PC-3 (cell line): ENCODE measurements at regions not wholly inside any gene's neighbourhood (a gene's known extent, or its start where the extent isn't known, plus 50 kb on each side); places are given as distances from the start of the nearest gene placed in this dataset.
"Not testable (repeated sequence)": the region's sequence is repeated elsewhere in the genome, so short reads cannot be mapped to it uniquely, and the experiment has no call there.

Experiments
- ATAC-seq: fragments of 200-7000 bp; cut with Tn5 transposase; 2 replicates; pipeline ENCODE4 v1.9.1; 2020; ENCODE audit warnings: mild to moderate bottlenecking, moderate library complexity
- BruUV-seq: library from RNA; stranded (reverse); fragments of 400-500 nt; replicated peaks from 2 replicates; lab custom pipeline; 2021; lab: Mats Ljungman, UMichigan
- CTCF ChIA-PET: fragments of 300-600 bp; sonication (Branson Sonifier 250); formaldehyde crosslinking; loops from one replicate; lab custom pipeline; 2022; ENCODE audit warnings: antibody characterized with exemption; lab: Charles Lee
- POLR2A ChIA-PET: fragments of 300-600 bp; sonication (Branson Sonifier 250); formaldehyde crosslinking; loops from one replicate; lab custom pipeline; 2022; ENCODE audit warnings: antibody characterized with exemption; ENCODE audit not compliant: unreplicated experiment; lab: Charles Lee
- DNase-seq: peaks from one replicate; pipeline ENCODE4 v3.0.0-alpha.2; 2015
- H2AFZ ChIP-seq: fragments of 300-600 bp; sonication (generic); 2 replicates; pipeline ENCODE4 v1.6.0; 2016; ENCODE audit warnings: antibody characterized with exemption, low read length
- H3F3A ChIP-seq: fragments of 300-600 bp; sonication (generic); one replicate; pipeline ENCODE4 v1.6.0; 2017; ENCODE audit warnings: antibody characterized with exemption, low read length, control low read depth, mild to moderate bottlenecking; ENCODE audit not compliant: unreplicated experiment
- H3K27ac ChIP-seq: fragments of 300-600 bp; sonication (generic); 2 replicates; pipeline ENCODE4 v1.5.1; 2016; ENCODE audit warnings: mild to moderate bottlenecking, low read length
- H3K27me3 ChIP-seq: fragments of 300-600 bp; sonication (generic); 2 replicates; pipeline ENCODE4 v1.6.1; 2016; ENCODE audit warnings: low read length, mixed read lengths
- H3K36me3 ChIP-seq: fragments of 300-600 bp; sonication (generic); 2 replicates; pipeline ENCODE4 v1.6.1; 2016; ENCODE audit warnings: low read depth, mixed run types, low read length, mixed read lengths
- H3K4me1 ChIP-seq: fragments of 300-600 bp; sonication (generic); 2 replicates; pipeline ENCODE4 v1.5.1; 2016; ENCODE audit warnings: low read length; ENCODE audit not compliant: insufficient read depth
- H3K4me2 ChIP-seq: fragments of 300-600 bp; sonication (generic); 2 replicates; pipeline ENCODE4 v1.6.0; 2016; ENCODE audit warnings: low read length
- H3K4me3 ChIP-seq: fragments of 300-600 bp; sonication (generic); 2 replicates; pipeline ENCODE4 v1.5.1; 2016; ENCODE audit warnings: mild to moderate bottlenecking, low read length, mixed read lengths
- H3K79me2 ChIP-seq: fragments of 300-600 bp; sonication (generic); 2 replicates; pipeline ENCODE4 v1.6.1; 2017; ENCODE audit warnings: low read length, mixed read lengths
- H3K9ac ChIP-seq: fragments of 300-600 bp; sonication (generic); 2 replicates; pipeline ENCODE4 v1.6.0; 2016; ENCODE audit warnings: mild to moderate bottlenecking, low read length
- H3K9me2 ChIP-seq: fragments of 300-600 bp; sonication (generic); replicated peaks from 2 replicates; pipeline ENCODE4 v1.6.1; 2016; ENCODE audit warnings: mixed run types, low read length, mixed read lengths
- H3K9me3 ChIP-seq: fragments of 300-600 bp; sonication (generic); 2 replicates; pipeline ENCODE4 v1.6.1; 2016; ENCODE audit warnings: low read length, mixed read lengths
- H4K20me1 ChIP-seq: fragments of 300-600 bp; sonication (generic); 2 replicates; pipeline ENCODE4 v1.6.1; 2016; ENCODE audit warnings: low read length, mixed read lengths
- CTCF ChIP-seq: fragments of 300-600 bp; sonication (generic); conservative IDR thresholded peaks from 2 replicates; pipeline ENCODE4 v1.5.1; 2017; ENCODE audit warnings: antibody characterized with exemption, low read depth, mild to moderate bottlenecking, low read length
- EZH2 ChIP-seq: fragments of 300-600 bp; sonication (generic); IDR thresholded peaks from one replicate; pipeline ENCODE4 v1.6.1; 2017; ENCODE audit warnings: antibody characterized with exemption, mild to moderate bottlenecking, low read length; ENCODE audit not compliant: unreplicated experiment
- EZH2phosphoT487 ChIP-seq: fragments of 300-600 bp; sonication (generic); IDR thresholded peaks from 2 replicates; pipeline ENCODE4 v1.6.1; 2018; ENCODE audit warnings: mild to moderate bottlenecking, antibody characterized with exemption, low read length, borderline replicate concordance
- intact Hi-C: fragments of 100-400 bp; cut with micrococcal nuclease; formaldehyde crosslinking; loops from 2 replicates; pipeline ENCODE4 v1.9.0; 2023

GRCh38 chr1:191427593-191427992 is 730.7 kb upstream of the RGS18 start:
- no peak overlapping the region for H2AFZ ChIP-seq
- H3K4me3 ChIP-seq = no peak overlapping the region
- BruUV-seq = no TSS peak
- no peak for TF ChIP-seq EZH2
- TF ChIP-seq EZH2phosphoT487 = no peak
- no peak for TF ChIP-seq CTCF
- intact Hi-C loops = no loop called here
- ChIA-PET POLR2A (no interaction called here), CTCF (no interaction called here)
- H3K79me2 ChIP-seq = no peaks in the 10 kb centered on the region
- no peaks in the 10 kb centered on the region for H4K20me1 ChIP-seq
- H3K9me2 ChIP-seq = no peaks in the 10 kb centered on the region
- H3K4me2 ChIP-seq = no peak overlapping the region
- H3K9ac ChIP-seq = no peak overlapping the region
- no peaks in the 10 kb centered on the region for H3K36me3 ChIP-seq
- DNase-seq = no peak
- H3K4me1 ChIP-seq = no peaks in the 10 kb centered on the region
- H3K27me3 ChIP-seq = no peaks in the 10 kb centered on the region
- no peak overlapping the region for H3K27ac ChIP-seq
- no peak for ATAC-seq
- no peaks in the 10 kb centered on the region for H3F3A ChIP-seq
- H3K9me3 ChIP-seq = no peaks in the 10 kb centered on the region

GRCh38 chr1:191432817-191433216 is 725.4 kb upstream of the RGS18 start:
- CTCF ChIA-PET = no interaction called here
- TF ChIP-seq EZH2 (no peak), EZH2phosphoT487 (no peak), CTCF (no peak)
- BruUV-seq = no TSS peak

GRCh38 chr1:191438979-191439378 is 719.3 kb upstream of the RGS18 start:
- no peaks in the 10 kb centered on the region for H3F3A ChIP-seq
- TF ChIP-seq EZH2phosphoT487 (no peak), EZH2 (no peak), CTCF (no peak)
- no peak overlapping the region for H3K4me2 ChIP-seq
- H3K36me3 ChIP-seq = no peaks in the 10 kb centered on the region
- ATAC-seq (no peak), DNase-seq (no peak)
- no TSS peak for BruUV-seq
- H3K4me3 ChIP-seq = no peak overlapping the region
- no peaks in the 10 kb centered on the region for H3K9me3 ChIP-seq
- H3K9me2 ChIP-seq = no peaks in the 10 kb centered on the region
- H3K79me2 ChIP-seq = no peaks in the 10 kb centered on the region
- no peaks in the 10 kb centered on the region for H3K27me3 ChIP-seq
- no peak overlapping the region for H2AFZ ChIP-seq
- H3K9ac ChIP-seq = no peak overlapping the region
- POLR2A ChIA-PET = no interaction called here
- intact Hi-C loops = no loop called here
- CTCF ChIA-PET = no interaction called here
- no peak overlapping the region for H3K27ac ChIP-seq
- H3K4me1 ChIP-seq = no peaks in the 10 kb centered on the region
- no peaks in the 10 kb centered on the region for H4K20me1 ChIP-seq

More at GRCh38 chr1:191432817-191433216, 725.4 kb upstream of the RGS18 start:
- POLR2A ChIA-PET = no interaction called here
- ATAC-seq (no peak), DNase-seq (no peak)
- no peaks in the 10 kb centered on the region for H3K9me3 ChIP-seq
- no peak overlapping the region for H3K4me3 ChIP-seq
- H3K79me2 ChIP-seq = no peaks in the 10 kb centered on the region
- H3K9me2 ChIP-seq = no peaks in the 10 kb centered on the region
- no peak overlapping the region for H3K9ac ChIP-seq
- no peaks in the 10 kb centered on the region for H3F3A ChIP-seq
- intact Hi-C loops = no loop called here
- H3K27ac ChIP-seq = no peak overlapping the region
- no peak overlapping the region for H3K4me2 ChIP-seq
- H4K20me1 ChIP-seq = no peaks in the 10 kb centered on the region
- H3K36me3 ChIP-seq = no peaks in the 10 kb centered on the region
- no peaks in the 10 kb centered on the region for H3K4me1 ChIP-seq
- H3K27me3 ChIP-seq = no peaks in the 10 kb centered on the region
- no peak overlapping the region for H2AFZ ChIP-seq

- H3K36me3 ChIP-seq, H2AFZ ChIP-seq, POLR2A ChIA-PET, H3K79me2 ChIP-seq, H3K4me2 ChIP-seq, intact Hi-C loops, H3F3A ChIP-seq, H3K27ac ChIP-seq, H3K9me3 ChIP-seq, H3K9ac ChIP-seq, DNase-seq, H3K4me1 ChIP-seq, H3K4me3 ChIP-seq, BruUV-seq, H3K27me3 ChIP-seq, ATAC-seq, CTCF ChIA-PET, H4K20me1 ChIP-seq, H3K9me2 ChIP-seq: not testable (repeated sequence)
Measured at GRCh38 chr1:191448279-191448678, 710.0 kb upstream of the RGS18 start.
